Fibroblast of lung (primary cell): ENCODE measurements at regions not wholly inside any gene's neighbourhood (a gene's known extent, or its start where the extent isn't known, plus 50 kb on each side); places are given as distances from the start of the nearest gene placed in this dataset.

Source experiments
- DNase-seq, 2 donors: peaks; one replicate each; pipeline versions ENCODE4 v3.0.0 to v3.0.0-alpha.2; 2010; ENCODE audit warnings: low read depth in 2 of 2
- H2AFZ ChIP-seq: 2 replicates; pipeline ENCODE4 v1.5.1; 2012; ENCODE audit warnings: low read length, control low read depth, inconsistent platforms
- H3K27ac ChIP-seq: 2 replicates; pipeline ENCODE4 v1.5.1; 2011; ENCODE audit warnings: low read length, control low read depth; ENCODE audit not compliant: insufficient read depth
- H3K27me3 ChIP-seq: 2 replicates; pipeline ENCODE4 v1.5.1; 2011; ENCODE audit warnings: mild to moderate bottlenecking, low read length; ENCODE audit not compliant: control insufficient read depth, insufficient read depth
- H3K36me3 ChIP-seq: 2 replicates; pipeline ENCODE4 v1.5.1; 2011; ENCODE audit warnings: low read length; ENCODE audit not compliant: control insufficient read depth, insufficient read depth
- H3K4me1 ChIP-seq: 2 replicates; pipeline ENCODE4 v1.5.1; 2011; ENCODE audit warnings: low read length; ENCODE audit not compliant: control insufficient read depth, insufficient read depth; ENCODE audit errors: extremely low read depth
- H3K4me2 ChIP-seq: 2 replicates; pipeline ENCODE4 v1.5.1; 2011; ENCODE audit warnings: low read length, control low read depth; ENCODE audit not compliant: insufficient read depth; ENCODE audit errors: extremely low read depth
- H3K4me3 ChIP-seq, 4 experiments: fragments of 200-600 bp in 1 of 4; sonication (generic) in 1 of 4; replicated peaks in 1 of 4; 2 replicates each; pipeline ENCODE4 v1.5.1; 2011 to 2016; ENCODE audit warnings: low read length in 4 of 4, low read depth in 3 of 4, mild to moderate bottlenecking in 3 of 4, control low read depth in 2 of 4, inconsistent platforms in 1 of 4, mixed read lengths in 1 of 4; ENCODE audit not compliant: insufficient read depth in 1 of 4; ENCODE audit errors: control extremely low read depth in 1 of 4
- H3K79me2 ChIP-seq: 2 replicates; pipeline ENCODE4 v1.5.1; 2012; ENCODE audit warnings: mild to moderate bottlenecking, low read length, inconsistent platforms; ENCODE audit not compliant: control insufficient read depth, insufficient read depth
- H3K9ac ChIP-seq: 2 replicates; pipeline ENCODE4 v1.5.1; 2011; ENCODE audit warnings: mild to moderate bottlenecking, low read length, control low read depth; ENCODE audit not compliant: insufficient read depth
- H3K9me3 ChIP-seq: 2 replicates; pipeline ENCODE4 v1.5.1; 2012; ENCODE audit warnings: low read depth, low read length; ENCODE audit not compliant: control insufficient read depth, insufficient read depth
- H4K20me1 ChIP-seq: 2 replicates; pipeline ENCODE4 v1.5.1; 2011; ENCODE audit warnings: low read length; ENCODE audit not compliant: control insufficient read depth, insufficient read depth; ENCODE audit errors: extremely low read depth
- CTCF ChIP-seq, 2 donors: IDR thresholded peaks in 1 of 2; conservative IDR thresholded peaks in 1 of 2; 1 replicate in 1 of 2; 2 replicates in 1 of 2; pipeline ENCODE4 v1.5.1; 2011 to 2012; ENCODE audit warnings: low read length in 2 of 2, control low read depth in 1 of 2, inconsistent platforms in 1 of 2, low read depth in 1 of 2, mild to moderate bottlenecking in 1 of 2
- EZH2 ChIP-seq: IDR thresholded peaks from 2 replicates; pipeline ENCODE4 v1.5.1; 2012; ENCODE audit warnings: low read length, control low read depth, mild to moderate bottlenecking; ENCODE audit errors: missing control alignments

DNA sequence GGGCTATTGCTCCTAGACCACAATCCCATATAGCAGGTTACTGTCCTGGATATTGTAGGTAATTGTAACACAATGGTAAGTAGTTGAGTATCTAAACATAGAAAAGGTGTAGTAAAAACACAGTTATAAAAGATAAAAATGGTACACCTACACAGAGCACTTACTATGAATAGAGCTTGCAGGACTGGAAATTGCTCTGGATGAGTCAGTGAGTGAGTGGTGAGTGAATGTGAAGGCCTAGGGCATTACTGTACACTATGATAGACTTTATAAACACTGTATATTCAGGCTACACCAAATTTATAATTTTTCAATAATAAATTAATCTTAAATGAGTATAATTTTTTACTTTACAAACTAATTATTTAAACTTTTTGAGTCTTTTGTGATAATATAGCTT, 425.7 kb downstream of the PABPC4L start:
- no peaks in the 10 kb centered on the region for H3K36me3 ChIP-seq
- H3K4me2 ChIP-seq, result no peak overlapping the region
- H2AFZ ChIP-seq, result no peak overlapping the region
- H3K4me3 ChIP-seq, result no peak overlapping the region
- H4K20me1 ChIP-seq, result no peaks in the 10 kb centered on the region
- H3K9me3 ChIP-seq, result no peaks in the 10 kb centered on the region
- no peaks in the 10 kb centered on the region for H3K79me2 ChIP-seq
- no peaks in the 10 kb centered on the region for H3K27me3 ChIP-seq
- H3K27ac ChIP-seq, result no peak overlapping the region
- H3K4me1 ChIP-seq, result no peaks in the 10 kb centered on the region
- no peak overlapping the region for H3K9ac ChIP-seq
- peak; percentile 28 to 74 for DNase-seq
- TF ChIP-seq EZH2, result no peak
- TF ChIP-seq CTCF (conservative IDR thresholded peaks at IDR 0.05 in 1 of 2, IDR thresholded peaks at IDR 0.05 in 1 of 2; ENCODE audit: low read depth in 1 of 2, low read length in 2 of 2), result no peak

DNA sequence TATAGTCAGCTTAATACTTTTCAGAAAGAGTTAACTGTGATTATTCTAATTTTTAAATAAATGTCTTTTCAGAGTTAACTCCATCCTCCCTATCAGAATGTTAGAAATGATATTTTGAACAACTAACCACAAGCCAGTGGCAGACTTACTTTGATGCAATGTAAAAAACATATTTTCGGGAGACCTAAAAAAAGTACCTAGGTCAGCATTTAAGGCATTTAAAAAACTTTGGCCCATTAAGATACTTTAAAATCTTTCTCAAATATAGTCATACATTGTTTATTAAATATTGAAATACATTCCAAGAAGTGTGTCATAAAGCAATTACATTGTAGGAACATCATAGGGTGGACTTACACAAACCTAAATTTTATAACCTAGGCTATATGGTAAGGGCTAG, 426.1 kb downstream of the PABPC4L start:
- Histone ChIP-seq H3K4me3 (no peak overlapping the region), H4K20me1 (no peaks in the 10 kb centered on the region), H3K9ac (no peak overlapping the region), H3K27me3 (no peaks in the 10 kb centered on the region), H3K27ac (no peak overlapping the region), H3K9me3 (no peaks in the 10 kb centered on the region), H3K79me2 (no peaks in the 10 kb centered on the region), H2AFZ (no peak overlapping the region), H3K36me3 (no peaks in the 10 kb centered on the region), H3K4me1 (no peaks in the 10 kb centered on the region), H3K4me2 (no peak overlapping the region)
- TF ChIP-seq CTCF (conservative IDR thresholded peaks at IDR 0.05 in 1 of 2, IDR thresholded peaks at IDR 0.05 in 1 of 2; ENCODE audit: low read depth in 1 of 2, low read length in 2 of 2), result no peak
- no peak for TF ChIP-seq EZH2
- peak in 1 of 2 donors; percentile 1 for DNase-seq

DNA sequence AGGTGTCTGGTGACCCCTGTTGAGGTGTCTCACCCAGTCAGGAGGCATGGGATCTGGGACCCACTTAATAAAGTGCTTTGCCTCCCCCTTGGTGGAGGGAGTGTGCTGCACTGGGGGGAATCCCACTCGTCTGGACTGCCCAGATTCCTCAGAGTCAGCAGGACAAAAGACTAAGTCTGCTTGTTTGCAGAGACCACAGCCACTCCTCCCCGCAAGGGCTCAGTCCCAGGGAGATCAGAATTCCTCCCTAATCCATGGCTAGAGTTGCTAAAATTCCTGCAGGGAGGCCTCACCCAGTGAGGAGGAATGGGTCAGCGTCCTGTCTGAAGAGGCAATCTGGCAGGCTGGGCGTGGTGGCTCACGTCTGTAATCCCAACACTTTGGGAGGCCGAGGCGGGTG, 442.2 kb downstream of the PABPC4L start:
- H3K79me2 ChIP-seq, result no peaks in the 10 kb centered on the region
- TF ChIP-seq CTCF (conservative IDR thresholded peaks at IDR 0.05 in 1 of 2, IDR thresholded peaks at IDR 0.05 in 1 of 2; ENCODE audit: low read depth in 1 of 2, low read length in 2 of 2), result no peak
- no peak for TF ChIP-seq EZH2
- no peak overlapping the region for H2AFZ ChIP-seq

More for the DNA sequence above, 442.2 kb downstream of the PABPC4L start:
- no peaks in the 10 kb centered on the region for H4K20me1 ChIP-seq
- H3K9ac ChIP-seq, result no peak overlapping the region
- H3K9me3 ChIP-seq, result no peaks in the 10 kb centered on the region
- no peaks in the 10 kb centered on the region for H3K36me3 ChIP-seq
- H3K4me2 ChIP-seq, result no peak overlapping the region
- H3K4me3 ChIP-seq, result no peak overlapping the region
- H3K4me1 ChIP-seq, result no peaks in the 10 kb centered on the region
- DNase-seq, result no peak
- H3K27me3 ChIP-seq, result no peaks in the 10 kb centered on the region
- no peak overlapping the region for H3K27ac ChIP-seq
